Esophagus muscularis mucosa (tissue), 4 donors: ENCODE measurements at regions not wholly inside any gene's neighbourhood (a gene's known extent, or its start where the extent isn't known, plus 50 kb on each side); places are given as distances from the start of the nearest gene placed in this dataset.

Experiments used
- DNase-seq: peaks from one replicate; pipeline ENCODE4 v3.0.0-alpha.2; 2017; ENCODE audit errors: extremely low spot score
- H3K27ac ChIP-seq, 4 donors: fragments of 200-600 bp; sonication (generic); replicated peaks in 1 of 4; 1 replicate in 3 of 4; 2 replicates in 1 of 4; pipeline ENCODE4 v1.5.1; 2016 to 2019; ENCODE audit warnings: mild to moderate bottlenecking in 1 of 4
- H3K27me3 ChIP-seq, 4 donors: fragments of 200-600 bp; sonication (generic); one replicate each; pipeline versions ENCODE4 v1.5.1 to v1.6.0; 2016 to 2019
- H3K36me3 ChIP-seq, 4 donors: fragments of 200-600 bp; sonication (generic); one replicate each; pipeline ENCODE4 v1.5.1; 2016 to 2019
- H3K4me1 ChIP-seq, 4 donors: fragments of 200-600 bp; sonication (generic); one replicate each; pipeline ENCODE4 v1.5.1; 2016 to 2019
- H3K4me3 ChIP-seq, 4 donors: fragments of 200-600 bp; sonication (generic); 1 replicate in 2 of 4; 2 replicates in 2 of 4; pipeline ENCODE4 v1.5.1; 2016 to 2019; ENCODE audit warnings: mild to moderate bottlenecking in 4 of 4, moderate library complexity in 1 of 4
- H3K9me3 ChIP-seq, 4 donors: fragments of 200-600 bp; sonication (generic); 1 replicate in 3 of 4; 2 replicates in 1 of 4; pipeline ENCODE4 v1.5.1; 2016 to 2019
- EP300 ChIP-seq: sonication (generic); formaldehyde crosslinking; IDR thresholded peaks from one replicate; pipeline ENCODE4 v1.6.1; 2017; ENCODE audit warnings: antibody characterized with exemption
- POLR2A ChIP-seq: fragments of 450-650 bp; IDR thresholded peaks from one replicate; pipeline ENCODE4 v1.6.1; 2017; ENCODE audit warnings: antibody characterized with exemption, moderate library complexity, mild to moderate bottlenecking, low read depth
- POLR2AphosphoS5 ChIP-seq, 2 donors: sonication (generic); formaldehyde crosslinking; IDR thresholded peaks; one replicate each; pipeline ENCODE4 v1.6.1; 2017; ENCODE audit warnings: antibody characterized with exemption in 2 of 2
- WGBS: methylation state at CpG from one replicate; pipeline ENCODE4 v1.1.5; 2018; 5-methylcytosine and 5-hydroxymethylcytosine counted together
- intact Hi-C: fragments of 100-400 bp; cut with DNase I; formaldehyde crosslinking; loops from one replicate; pipeline ENCODE4 v1.15.1; 2023
- TF ChIP-seq, protein P1 (sequence below), 3 experiments: fragments of 200-600 bp in 2 of 3; fragments of 450-650 bp in 1 of 3; sonication (generic) in 2 of 3; IDR thresholded peaks; one replicate each; pipeline ENCODE4 v1.5.1; 2017 to 2019; ENCODE audit warnings: antibody characterized with exemption in 3 of 3, mild to moderate bottlenecking in 2 of 3, moderate library complexity in 1 of 3

DNA sequence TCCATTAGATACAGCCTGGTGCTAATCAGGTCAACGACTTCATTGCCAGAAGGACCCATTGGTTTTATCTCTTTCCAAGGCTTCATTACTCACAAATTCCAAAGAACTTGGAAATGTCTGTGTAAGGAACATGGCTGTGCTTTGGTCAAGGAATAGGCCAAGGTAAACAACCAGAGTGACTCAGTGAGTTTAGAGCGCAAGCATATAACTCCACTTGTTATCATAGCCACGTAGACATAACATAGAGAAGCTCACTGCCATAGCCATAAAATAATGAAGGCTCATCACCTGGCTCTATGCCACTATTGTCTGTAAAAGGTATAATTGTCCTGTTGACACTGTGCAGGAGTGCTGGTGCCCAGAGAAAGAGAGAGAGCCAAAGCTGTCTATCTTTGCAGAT lies 139.3 kb upstream of the PLCXD3 start:
- Histone ChIP-seq H3K4me1 (no peaks in the 10 kb centered on the region), H3K36me3 (no peaks in the 10 kb centered on the region), H3K27me3 (no peaks in the 10 kb centered on the region), H3K27ac (no peak overlapping the region), H3K4me3 (no peak overlapping the region), H3K9me3 (peaks cover 0 to 3% (median 1%) of the 10 kb centered on the region in 4 donors)
- no peak for DNase-seq
- intact Hi-C loops, result no loop called here
- 57% methylated on average over 3 of the region's 3 CpGs for WGBS
- TF ChIP-seq POLR2A (no peak), EP300 (no peak), POLR2AphosphoS5 (IDR thresholded peaks at IDR 0.05) (no peak)
- TF ChIP-seq, protein P1, sequence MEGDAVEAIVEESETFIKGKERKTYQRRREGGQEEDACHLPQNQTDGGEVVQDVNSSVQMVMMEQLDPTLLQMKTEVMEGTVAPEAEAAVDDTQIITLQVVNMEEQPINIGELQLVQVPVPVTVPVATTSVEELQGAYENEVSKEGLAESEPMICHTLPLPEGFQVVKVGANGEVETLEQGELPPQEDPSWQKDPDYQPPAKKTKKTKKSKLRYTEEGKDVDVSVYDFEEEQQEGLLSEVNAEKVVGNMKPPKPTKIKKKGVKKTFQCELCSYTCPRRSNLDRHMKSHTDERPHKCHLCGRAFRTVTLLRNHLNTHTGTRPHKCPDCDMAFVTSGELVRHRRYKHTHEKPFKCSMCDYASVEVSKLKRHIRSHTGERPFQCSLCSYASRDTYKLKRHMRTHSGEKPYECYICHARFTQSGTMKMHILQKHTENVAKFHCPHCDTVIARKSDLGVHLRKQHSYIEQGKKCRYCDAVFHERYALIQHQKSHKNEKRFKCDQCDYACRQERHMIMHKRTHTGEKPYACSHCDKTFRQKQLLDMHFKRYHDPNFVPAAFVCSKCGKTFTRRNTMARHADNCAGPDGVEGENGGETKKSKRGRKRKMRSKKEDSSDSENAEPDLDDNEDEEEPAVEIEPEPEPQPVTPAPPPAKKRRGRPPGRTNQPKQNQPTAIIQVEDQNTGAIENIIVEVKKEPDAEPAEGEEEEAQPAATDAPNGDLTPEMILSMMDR (IDR thresholded peaks at IDR 0.05), result no peak

DNA sequence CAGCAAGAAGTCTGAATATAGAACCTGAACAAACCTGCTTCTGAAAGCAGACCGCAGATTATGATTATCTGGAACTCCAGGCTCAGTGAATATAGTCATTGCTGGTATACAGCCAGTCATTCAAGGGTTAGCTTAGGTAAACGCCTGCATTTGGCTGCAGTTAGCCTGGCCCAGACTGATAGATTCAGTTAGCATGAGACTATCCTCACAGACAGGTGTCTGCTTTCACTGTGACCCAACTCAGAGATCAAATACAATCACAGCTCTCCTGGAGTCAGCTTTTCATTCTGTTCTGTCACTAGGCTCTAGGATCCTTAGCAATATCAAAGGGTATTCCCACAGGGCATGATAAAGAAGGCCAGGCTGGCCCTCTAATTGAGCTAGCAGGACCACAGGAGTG lies 138.6 kb upstream of the PLCXD3 start:
- H3K27ac ChIP-seq, result no peak overlapping the region
- H3K4me3 ChIP-seq, result no peak overlapping the region
- WGBS, result 42% methylated on average over 2 of the region's 2 CpGs
- H3K36me3 ChIP-seq, result no peaks in the 10 kb centered on the region
- no peaks in the 10 kb centered on the region for H3K9me3 ChIP-seq
- DNase-seq, result peak; percentile 68
- H3K27me3 ChIP-seq, result no peaks in the 10 kb centered on the region
- H3K4me1 ChIP-seq, result no peaks in the 10 kb centered on the region
- intact Hi-C loops, result no loop called here
- TF ChIP-seq, protein P1 (IDR thresholded peaks at IDR 0.05), result no peak
- TF ChIP-seq POLR2AphosphoS5 (IDR thresholded peaks at IDR 0.05) (no peak), POLR2A (no peak), EP300 (no peak)

DNA sequence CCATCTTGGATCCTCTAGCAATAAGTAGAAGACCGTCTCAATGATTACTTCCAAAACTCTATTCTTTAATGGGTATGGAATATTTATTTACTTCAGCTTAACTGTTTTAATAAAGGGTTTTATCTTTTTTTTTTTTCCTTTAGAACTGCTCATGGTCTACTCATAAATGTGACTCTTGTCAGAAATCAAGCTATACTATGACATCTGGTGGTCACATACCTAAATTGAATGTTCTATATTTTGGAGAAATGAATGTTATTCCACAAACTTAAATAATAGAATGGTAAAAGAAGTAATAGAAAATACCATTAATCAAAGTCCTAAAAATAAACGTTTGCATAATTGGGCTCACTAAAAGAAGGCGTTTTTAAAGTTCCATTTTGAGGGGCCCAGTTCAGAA lies 131.2 kb upstream of the PLCXD3 start:
- Histone ChIP-seq H3K27me3 (no peaks in the 10 kb centered on the region), H3K36me3 (no peaks in the 10 kb centered on the region), H3K4me1 (no peaks in the 10 kb centered on the region), H3K4me3 (no peak overlapping the region), H3K9me3 (no peaks in the 10 kb centered on the region), H3K27ac (no peak overlapping the region)
- 55% methylated on average over 3 of the region's 3 CpGs for WGBS
- no peak for DNase-seq
- TF ChIP-seq EP300, result no peak
- TF ChIP-seq, protein P1 (IDR thresholded peaks at IDR 0.05), result no peak
- intact Hi-C loops, result no loop called here

DNA sequence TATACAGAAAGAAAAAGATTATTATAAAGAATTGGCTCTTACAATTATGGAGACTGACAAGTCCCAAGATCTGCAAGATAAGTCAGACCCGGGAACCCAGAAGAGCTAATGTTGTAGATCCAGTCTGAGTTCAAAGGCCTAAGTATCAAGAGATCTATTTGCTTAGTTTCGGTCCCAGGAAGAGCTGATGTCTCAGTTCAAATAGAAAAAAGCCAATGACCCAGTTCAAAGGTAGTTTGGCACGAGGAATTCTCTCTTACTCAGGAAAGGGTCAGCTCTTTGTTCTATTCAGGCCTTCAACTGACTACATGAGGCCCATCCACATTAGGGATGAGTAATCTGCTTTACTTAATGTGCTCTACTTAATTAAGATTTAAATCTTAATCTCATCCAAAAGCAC lies 128.3 kb upstream of the PLCXD3 start:
- H3K9me3 ChIP-seq, result no peaks in the 10 kb centered on the region
- H3K36me3 ChIP-seq, result no peaks in the 10 kb centered on the region
- H3K4me1 ChIP-seq, result no peaks in the 10 kb centered on the region
- WGBS, result 93% methylated on average over 3 of the region's 3 CpGs
- no peak overlapping the region for H3K27ac ChIP-seq
- no peak for TF ChIP-seq EP300
- no peak for TF ChIP-seq POLR2A
- TF ChIP-seq, protein P1 (IDR thresholded peaks at IDR 0.05), result no peak
- no peak for TF ChIP-seq POLR2AphosphoS5 (IDR thresholded peaks at IDR 0.05)
- no peaks in the 10 kb centered on the region for H3K27me3 ChIP-seq
- no peak overlapping the region for H3K4me3 ChIP-seq
- DNase-seq, result no peak
- intact Hi-C loops, result no loop called here

DNA sequence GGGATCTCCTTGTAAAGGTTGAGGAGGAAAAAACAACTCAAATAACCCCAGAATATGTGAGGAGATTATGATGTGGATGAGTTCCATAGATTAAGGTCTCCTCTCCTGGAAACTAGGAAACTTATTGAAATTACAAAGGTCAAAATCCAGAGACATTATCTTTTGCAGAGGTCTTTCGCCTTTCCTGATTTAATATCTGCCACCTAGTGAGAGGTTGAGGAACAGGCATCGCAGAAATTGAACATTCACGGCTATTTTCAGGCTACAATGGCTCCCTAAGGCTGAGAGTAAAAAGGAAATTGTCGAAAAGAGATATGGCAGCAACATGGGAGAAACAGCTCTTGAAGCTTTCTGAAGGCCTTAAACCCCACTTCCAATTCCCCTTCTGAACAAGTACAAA lies 127.5 kb upstream of the PLCXD3 start:
- intact Hi-C loops, result no loop called here
- H3K9me3 ChIP-seq, result no peaks in the 10 kb centered on the region
- H3K27me3 ChIP-seq, result no peaks in the 10 kb centered on the region
- no peaks in the 10 kb centered on the region for H3K36me3 ChIP-seq
- DNase-seq, result no peak
- H3K4me3 ChIP-seq, result no peak overlapping the region
- TF ChIP-seq EP300 (no peak), POLR2A (no peak), POLR2AphosphoS5 (IDR thresholded peaks at IDR 0.05) (no peak)
- TF ChIP-seq, protein P1 (IDR thresholded peaks at IDR 0.05), result no peak
- no peaks in the 10 kb centered on the region for H3K4me1 ChIP-seq
- H3K27ac ChIP-seq, result no peak overlapping the region
- 73% methylated on average over 4 of the region's 4 CpGs for whole genome bisulfite sequencing
